ENCODE measurements at regions not wholly inside any gene's neighbourhood (a gene's known extent, or its start where the extent isn't known, plus 50 kb on each side); places are given as distances from the start of the nearest gene placed in this dataset.

GRCh38 chr9:29556317-29556716 is 1983.0 kb upstream of the C9orf72 start:
- TF ChIP-seq CTCF (IDR thresholded peaks at IDR 0.05; ENCODE audit: borderline replicate concordance, insufficient read depth, low read depth, low read length), result no peak
- no peak overlapping the region for H3K4me3 ChIP-seq (ENCODE audit: low read depth, low read length)

GRCh38 chr9:29556746-29557145 is 1983.5 kb upstream of the C9orf72 start:
- no peak overlapping the region for H3K4me3 ChIP-seq (ENCODE audit: low read depth, low read length)
- no peak for TF ChIP-seq CTCF (IDR thresholded peaks at IDR 0.05; ENCODE audit: borderline replicate concordance, insufficient read depth, low read depth, low read length)

- no peak overlapping the region for H3K4me3 ChIP-seq (ENCODE audit: low read depth, low read length)
- no peak for TF ChIP-seq CTCF (IDR thresholded peaks at IDR 0.05; ENCODE audit: borderline replicate concordance, insufficient read depth, low read depth, low read length)
Measured at GRCh38 chr9:29564564-29564963, 1991.3 kb upstream of the C9orf72 start.

GRCh38 chr9:29575219-29575618 is 2001.9 kb upstream of the C9orf72 start:
- no peak for TF ChIP-seq CTCF (IDR thresholded peaks at IDR 0.05; ENCODE audit: borderline replicate concordance, insufficient read depth, low read depth, low read length)
- H3K4me3 ChIP-seq (ENCODE audit: low read depth, low read length), result no peak overlapping the region

GRCh38 chr9:29588361-29588760 is 2015.1 kb upstream of the C9orf72 start:
- TF ChIP-seq CTCF (IDR thresholded peaks at IDR 0.05; ENCODE audit: borderline replicate concordance, insufficient read depth, low read depth, low read length), result no peak
- H3K4me3 ChIP-seq (ENCODE audit: low read depth, low read length), result no peak overlapping the region

- no peak overlapping the region for H3K4me3 ChIP-seq (ENCODE audit: low read depth, low read length)
- no peak for TF ChIP-seq CTCF (IDR thresholded peaks at IDR 0.05; ENCODE audit: borderline replicate concordance, insufficient read depth, low read depth, low read length)
Measured at GRCh38 chr9:29609282-29609681, 2036.0 kb upstream of the C9orf72 start.

- no peak overlapping the region for H3K4me3 ChIP-seq (ENCODE audit: low read depth, low read length)
- TF ChIP-seq CTCF (IDR thresholded peaks at IDR 0.05; ENCODE audit: borderline replicate concordance, insufficient read depth, low read depth, low read length), result no peak
Measured at GRCh38 chr9:29613773-29614172, 2040.5 kb upstream of the C9orf72 start.

Data from GM12875 (cell line).